Stimulated activated CD4-positive, alpha-beta T cell treated with anti-CD3 and anti-CD28 coated beads, Interleukin-1b, Interleukin-23, amount 100 ng/mL, for 4 hours (primary cell): ENCODE measurements at regions not wholly inside any gene's neighbourhood (a gene's known extent, or its start where the extent isn't known, plus 50 kb on each side); places are given as distances from the start of the nearest gene placed in this dataset.
A peak's percentile ranks its signal among the peaks of the same experiment; 100 is the strongest.
"Not testable (repeated sequence)": the region's sequence is repeated elsewhere in the genome, so short reads cannot be mapped to it uniquely, and the experiment has no call there.

Experiments used
- DNase-seq, 2 donors: peaks; one replicate each; pipeline ENCODE4 v3.0.0-alpha.2; 2020; ENCODE audit warnings: low read depth in 2 of 2

DNA sequence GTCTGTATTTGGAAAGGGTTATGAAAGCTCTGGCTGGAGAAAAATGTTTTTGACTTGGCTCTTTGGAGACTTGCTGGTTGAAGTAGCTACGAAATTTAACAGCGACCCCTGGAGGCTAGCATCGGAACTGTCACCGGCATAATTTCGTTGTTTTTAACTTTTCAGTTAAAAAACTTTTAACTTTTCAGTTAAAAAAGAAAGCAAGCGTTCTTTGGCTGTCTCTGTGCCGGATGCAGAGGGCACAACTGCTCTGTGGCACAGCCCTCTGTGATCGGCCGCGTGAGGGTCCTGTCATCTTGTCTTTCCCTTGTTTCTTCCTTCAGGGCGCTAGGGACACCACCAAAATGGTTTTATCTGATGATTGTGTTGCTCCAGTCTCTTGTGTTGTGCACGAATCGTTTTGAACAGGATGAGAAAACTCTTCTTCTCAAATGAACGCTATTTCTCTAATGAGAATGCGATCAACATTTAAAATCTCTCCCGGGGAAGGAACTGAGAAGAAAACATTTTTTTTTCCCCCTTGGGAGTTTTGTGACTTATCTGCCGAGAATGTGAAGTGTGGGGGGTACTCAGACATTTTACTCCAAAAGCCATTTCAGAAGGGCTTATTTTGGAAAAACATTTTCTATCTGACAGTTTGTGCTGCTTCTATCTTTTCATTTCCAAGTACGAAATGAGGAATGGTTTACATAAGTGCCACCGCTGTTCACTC, 57.1 kb downstream of the ADCYAP1 start:
- DNase-seq: peak; percentile 7 to 26

DNA sequence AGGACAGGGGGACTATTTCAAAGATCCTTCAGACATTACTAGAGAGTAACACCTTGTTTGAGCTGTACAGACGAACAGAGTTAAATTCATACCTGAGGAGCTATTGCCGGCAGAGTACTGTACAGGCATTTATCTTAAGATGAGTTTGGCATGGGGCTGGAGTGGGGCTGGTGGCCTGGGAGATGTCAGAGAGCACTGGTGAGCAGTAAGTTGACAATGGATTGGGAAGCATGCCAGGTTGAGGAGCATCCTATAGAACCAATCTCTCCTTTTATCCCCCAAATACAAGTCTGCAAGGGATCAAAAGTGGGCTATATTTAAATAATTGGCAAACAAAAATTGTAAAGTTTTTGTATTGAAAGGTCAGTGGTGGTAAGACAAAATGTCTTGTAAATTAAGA, 58.6 kb downstream of the ADCYAP1 start:
- no peak for DNase-seq

DNA sequence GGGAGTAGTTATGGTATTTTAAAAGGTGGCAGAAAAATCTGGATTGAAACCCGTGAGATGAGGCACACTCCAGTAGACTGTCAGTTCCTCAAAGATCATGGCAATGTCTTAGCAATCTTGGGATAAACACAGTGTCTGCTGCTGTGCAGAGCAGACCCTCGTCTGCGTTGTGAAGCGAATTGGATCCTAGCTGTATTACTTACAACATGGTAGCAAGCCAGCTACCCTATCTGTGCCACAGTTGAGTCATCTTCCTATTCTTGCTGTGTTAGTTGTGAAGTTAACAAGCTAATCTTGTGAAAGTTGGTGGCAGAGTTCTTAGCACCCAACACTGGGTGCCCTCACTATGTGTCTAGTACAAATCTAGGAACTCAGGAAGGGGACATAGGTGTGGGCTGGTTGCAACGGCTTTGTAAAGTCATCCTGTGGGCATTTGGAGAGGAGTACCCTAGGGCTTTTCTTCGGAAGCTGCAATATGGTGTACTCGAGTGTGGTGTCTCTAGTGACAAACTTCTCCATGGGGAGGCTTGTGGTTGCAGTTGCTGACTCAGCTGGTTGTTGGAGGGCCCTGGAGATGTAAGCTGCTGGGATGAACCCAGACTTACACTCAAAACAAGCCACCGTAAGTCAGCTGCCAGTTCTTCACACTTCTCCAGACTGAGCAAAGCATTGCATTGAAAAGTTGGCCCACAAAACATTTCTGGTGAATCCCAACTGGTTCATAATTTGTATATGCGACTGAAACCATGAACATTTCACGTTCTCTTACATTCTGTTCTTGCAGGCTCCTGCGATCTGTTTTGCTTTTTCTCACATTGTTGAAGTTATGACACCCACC, 61.5 kb downstream of the ADCYAP1 start:
- DNase-seq: no peak

DNA sequence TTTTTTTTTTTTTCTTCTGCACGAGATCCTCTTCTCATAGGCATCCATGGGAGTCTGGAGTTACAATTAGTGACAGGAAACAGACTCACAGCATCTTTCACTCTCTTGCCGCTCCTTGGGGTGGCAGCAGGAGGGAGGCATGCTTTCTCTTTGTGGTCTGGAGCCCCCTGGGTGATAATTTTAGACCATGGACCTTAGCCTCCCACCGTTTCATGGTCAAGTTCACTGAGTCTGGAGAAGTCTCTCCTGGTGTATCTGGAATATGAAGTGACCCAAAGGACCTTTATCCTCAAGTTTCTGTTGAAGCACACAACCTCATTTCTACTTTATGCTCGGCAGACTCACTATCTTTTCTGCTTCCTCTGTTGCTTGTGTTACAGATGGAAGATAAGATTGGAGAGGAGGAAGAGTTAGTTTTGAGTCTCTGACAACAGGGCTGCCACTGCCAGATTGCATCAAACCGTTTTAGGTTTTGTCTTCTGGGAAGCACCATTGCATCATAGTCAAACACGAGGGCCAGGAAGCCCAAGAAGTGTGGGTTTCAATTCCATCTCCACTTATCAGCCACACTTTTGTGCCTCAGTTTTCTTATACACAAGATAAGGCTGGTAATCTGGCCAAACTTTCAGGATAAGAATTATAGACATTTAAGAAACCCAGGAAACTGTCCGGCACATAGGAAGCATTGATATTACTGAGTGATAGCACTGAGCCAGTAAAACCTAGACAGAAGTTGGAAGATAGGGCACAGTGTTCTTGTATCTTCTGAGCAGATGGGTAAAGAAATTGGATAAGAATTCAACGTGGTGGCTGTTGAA, 62.3 kb downstream of the ADCYAP1 start:
- no peak for DNase-seq

DNA sequence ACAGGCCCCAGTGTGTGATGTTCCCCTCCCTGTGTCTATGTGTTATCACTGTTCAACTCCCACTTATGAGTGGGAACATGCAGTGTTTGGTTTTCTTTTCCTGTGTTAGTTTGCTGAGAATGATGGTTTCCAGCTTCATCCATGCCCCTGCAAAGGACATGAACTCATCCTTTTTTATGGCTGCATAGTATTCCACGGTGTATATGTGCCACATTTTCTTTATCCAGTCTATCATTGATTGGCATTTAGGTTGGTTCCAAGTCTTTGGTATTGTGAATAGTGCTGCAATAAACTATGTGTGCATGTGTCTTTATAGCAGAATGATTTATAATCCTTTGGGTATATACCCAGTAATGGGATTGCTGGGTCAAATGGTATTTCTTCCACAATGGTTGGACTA, 64.2 kb downstream of the ADCYAP1 start:
- not testable (repeated sequence) for DNase-seq

DNA sequence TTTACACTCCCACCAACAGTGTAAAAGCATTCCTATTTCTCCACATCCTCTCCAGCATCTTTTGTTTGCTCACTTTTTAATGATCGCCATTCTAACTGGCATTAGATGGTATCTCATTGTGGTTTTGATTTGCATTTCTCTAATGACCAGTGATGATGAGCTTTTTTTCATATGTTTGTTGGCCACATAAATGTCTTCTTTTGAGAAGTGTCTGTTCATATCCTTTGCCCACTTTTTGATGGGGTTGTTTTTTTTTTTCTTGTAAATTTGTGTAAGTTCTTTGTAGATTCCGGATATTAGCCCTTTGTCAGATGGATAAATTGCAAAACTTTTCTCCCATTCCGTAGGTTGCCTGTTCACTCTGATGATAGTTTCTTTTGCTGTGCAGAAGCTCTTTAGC, 64.6 kb downstream of the ADCYAP1 start:
- DNase-seq: not testable (repeated sequence)

DNA sequence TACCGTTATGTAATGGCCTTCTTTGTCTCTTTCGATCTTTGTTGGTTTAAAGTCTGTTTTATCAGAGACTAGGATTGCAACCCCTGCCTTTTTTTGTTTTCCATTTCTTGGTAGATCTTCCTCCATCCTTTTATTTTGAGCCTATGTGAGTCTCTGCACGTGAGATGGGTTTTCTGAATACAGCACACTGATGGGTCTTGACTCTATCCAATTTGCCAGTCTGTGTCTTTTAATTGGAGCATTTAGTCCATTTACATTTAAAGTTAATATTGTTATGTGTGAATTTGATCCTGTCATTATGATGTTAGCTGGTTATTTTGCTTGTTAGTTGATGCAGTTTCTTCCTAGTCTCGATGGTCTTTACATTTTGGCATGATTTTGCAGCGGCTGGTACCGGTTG, 69.9 kb downstream of the ADCYAP1 start:
- not testable (repeated sequence) for DNase-seq

DNA sequence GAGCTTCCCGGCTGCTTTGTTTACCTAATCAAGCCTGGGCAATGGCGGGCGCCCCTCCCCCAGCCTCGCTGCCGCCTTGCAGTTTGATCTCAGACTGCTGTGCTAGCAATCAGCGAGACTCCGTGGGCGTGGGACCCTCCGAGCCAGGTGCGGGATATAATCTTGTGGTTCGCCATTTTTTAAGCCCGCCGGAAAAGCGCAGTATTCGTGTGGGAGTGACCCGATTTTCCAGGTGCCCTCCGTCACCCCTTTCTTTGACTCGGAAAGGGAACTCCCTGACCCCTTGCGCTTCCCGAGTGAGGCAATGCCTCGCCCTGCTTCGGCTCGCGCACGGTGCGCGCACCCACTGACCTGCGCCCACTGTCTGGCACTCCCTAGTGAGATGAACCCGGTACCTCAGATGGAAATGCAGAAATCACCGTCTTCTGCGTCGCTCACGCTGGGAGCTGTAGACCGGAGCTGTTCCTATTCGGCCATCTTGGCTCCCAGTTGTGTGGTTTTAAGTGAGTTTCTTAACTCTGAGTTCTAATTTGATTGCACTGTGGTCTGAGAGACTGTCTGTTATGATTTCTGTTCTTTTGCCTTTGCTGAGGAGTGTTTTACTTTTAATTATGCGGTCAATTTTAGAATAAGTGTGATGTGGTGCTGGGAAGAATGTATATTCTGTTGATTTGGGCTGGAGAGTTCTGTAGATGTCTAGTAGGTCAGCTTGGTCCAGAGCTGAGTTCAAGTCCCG, 71.9 kb downstream of the ADCYAP1 start:
- not testable (repeated sequence) for DNase-seq

DNA sequence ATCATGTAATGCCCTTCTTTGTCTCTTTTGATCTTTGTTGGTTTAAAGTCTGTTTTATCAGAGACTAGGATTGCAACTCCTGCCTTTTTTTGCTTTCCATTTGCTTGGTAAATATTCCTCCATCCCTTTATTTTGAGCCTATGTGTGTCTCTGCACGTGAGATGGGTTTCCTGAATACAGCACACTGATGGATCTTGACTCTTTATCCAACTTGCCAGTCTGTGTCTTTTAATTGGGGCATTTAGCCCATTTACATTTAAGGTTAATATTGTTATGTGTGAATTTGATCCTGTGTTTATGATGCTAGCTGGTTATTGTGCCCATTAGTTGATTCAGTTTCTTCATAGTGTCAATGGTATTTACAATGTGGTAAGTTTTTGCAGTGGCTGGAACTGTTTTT, 72.7 kb downstream of the ADCYAP1 start:
- not testable (repeated sequence) for DNase-seq

DNA sequence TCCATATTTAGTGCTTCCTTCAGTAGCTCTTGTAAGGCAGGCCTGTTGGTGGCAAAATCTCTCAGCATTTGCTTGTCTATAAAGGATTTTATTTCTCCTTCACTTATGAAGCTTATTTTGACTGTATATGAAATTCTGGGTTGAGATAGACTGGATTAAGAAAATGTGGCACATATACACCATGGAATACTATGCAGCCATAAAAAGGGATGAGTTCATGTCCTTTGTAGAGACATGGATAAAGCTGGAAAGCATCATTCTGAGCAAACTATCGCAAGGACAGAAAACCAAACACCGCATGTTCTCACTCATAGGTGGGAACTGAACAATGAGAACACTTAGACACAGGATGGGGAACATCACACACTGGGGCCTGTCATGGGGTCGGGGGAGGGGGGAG, 73.1 kb downstream of the ADCYAP1 start:
- DNase-seq: not testable (repeated sequence)

DNA sequence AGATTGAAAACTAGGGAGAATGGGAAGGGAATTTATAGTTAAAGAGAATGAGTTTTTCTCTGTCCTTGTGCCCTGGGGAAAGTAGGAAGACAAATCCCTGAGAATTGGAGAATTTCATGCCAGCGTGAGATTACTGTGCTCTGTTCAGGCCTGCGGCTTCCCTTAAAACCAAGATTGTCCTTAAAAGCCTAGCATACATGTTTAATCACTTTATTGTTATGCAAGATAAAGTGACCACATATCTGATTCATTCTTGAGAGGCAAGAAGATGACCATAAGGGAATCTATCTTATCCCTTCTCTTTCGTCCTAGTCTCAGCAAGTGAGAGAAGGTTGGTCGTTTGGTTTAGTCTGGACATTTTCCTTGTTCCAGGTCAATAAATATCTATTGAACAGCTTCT, 75.9 kb downstream of the ADCYAP1 start:
- DNase-seq: no peak

DNA sequence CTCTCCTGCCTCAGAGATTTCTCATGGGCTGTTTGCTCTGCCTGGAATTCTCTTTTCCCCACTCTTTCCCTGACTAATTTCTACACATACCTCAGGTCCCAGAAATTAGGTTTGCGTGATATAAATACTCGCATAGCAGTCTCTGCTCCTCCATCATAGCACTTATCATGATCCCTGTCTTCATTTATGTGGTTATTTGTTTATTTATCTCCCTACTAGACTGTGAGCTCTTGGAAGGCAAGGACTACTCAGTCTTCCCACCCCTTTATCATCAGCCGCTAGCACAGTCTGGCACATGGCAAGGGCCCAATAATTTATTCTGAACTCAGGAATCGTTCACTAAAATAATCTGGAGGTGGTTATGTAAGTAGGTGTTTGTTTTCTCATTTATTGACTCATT, 79.3 kb downstream of the ADCYAP1 start:
- no peak for DNase-seq

DNA sequence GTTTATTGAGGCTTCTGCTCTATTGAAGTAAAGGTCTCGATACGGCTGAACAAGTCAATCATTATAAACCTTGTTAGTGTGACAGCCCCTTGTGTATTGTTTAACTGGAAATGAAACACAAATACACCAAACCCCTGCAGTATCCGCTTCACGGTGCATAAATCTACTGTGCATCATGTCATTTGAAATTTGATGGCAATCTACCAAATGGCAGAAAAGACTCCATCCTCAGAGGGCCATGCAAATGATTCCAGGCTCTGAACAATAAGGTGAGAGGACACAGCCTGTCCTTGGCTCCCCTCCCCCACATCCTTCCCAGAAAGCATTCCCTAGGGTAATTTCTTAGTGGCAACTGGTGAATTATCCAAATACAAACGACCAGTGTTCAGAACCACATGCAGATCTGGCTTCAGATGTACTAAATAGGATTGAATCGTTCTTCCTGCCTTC, 80.6 kb downstream of the ADCYAP1 start:
- DNase-seq: no peak

DNA sequence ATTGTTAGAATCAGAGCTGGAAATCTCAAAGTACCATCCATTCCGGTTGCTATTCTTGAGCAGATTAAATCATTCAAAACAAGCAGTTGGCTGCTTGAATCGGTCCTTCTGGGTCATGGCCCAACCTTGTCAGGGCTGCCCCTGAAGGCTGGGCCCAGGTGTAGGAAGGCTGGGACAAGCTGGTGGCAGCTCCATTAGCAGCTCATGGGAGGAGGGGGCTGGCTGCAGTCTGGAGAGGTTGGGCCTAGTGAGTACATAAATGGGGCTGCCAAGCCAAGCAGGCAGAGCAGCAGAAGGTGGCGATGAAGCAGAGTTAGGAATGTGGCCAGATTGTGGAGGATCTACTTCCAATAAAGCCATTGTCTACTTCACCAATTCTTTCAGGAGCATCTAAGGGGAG, 81.4 kb downstream of the ADCYAP1 start:
- no peak for DNase-seq

DNA sequence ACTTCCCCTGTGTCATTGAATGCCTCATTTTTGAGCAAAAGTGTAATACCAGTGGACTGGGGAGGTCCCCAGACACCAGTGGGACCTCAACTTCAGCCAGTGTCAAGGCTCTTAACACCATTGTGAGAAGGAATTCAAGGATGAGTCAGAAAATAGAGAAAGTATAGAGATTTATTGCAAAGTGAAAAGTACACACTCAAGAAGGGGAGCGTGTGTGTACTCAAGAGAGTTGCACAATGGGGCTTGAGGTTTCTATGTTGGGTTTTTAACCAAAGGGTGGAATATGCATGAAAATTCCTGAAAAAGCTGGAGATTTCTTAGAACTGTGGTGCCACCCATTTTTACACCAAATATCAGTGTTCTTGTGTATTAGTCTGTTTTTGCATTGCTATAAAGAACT, 81.9 kb downstream of the ADCYAP1 start:
- no peak for DNase-seq

DNA sequence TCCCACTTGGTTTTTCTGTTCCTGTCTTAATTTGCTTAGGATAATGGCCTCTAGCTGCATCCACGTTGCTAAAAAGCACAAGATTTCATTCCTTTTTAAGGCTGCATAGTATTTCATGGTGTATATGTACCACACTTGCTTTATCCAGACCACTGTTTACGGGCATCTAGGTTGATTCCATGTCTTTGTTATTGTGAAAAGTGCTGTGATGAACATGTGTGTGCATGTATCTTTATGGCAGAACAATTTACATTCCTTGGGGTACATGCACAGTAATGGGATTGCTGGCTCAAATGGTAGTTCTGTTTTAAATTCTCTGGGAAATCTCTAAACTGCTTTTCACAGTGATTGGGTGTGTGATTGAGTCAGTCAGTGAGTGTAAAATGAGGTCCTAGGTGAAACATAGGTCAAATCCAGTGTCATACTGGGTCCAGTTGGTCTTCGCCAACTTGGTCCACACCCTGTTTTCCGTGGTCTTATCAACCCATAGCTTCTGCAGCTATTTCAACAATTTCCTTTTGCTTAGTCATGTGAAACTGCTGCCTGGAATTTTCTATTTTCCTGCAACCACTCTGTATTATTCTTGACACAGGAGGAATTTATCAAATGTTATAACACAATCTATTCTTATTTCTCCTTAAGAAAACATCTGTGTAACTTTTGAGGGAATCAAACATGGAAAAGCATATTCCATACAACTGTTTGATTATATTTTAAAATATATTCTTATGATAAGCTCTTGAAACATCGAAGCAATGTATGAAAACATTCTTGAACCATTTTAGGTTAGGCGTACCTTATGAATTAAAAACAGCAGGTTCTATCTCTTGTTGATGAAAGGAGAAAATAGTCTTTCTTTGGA, 82.9 kb downstream of the ADCYAP1 start:
- DNase-seq: no peak

DNA sequence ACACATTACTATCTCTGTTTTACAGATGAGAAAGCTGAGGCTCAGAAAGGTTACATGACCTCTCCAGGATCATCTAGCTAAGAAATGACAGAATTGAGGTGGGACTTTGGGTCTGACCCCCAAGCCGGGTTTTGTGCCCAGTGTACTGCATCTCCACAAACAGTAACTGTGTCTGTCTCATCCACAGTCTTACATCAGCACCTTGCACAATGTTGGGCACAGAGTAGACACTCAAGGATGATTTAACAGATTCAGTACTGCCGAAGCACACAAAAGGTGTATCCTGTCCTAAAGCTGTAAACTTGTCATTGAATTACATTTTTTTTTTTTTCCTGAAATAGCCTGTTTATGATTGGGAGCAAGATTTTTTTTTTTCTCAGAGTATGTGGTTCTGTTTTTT, 84.8 kb downstream of the ADCYAP1 start:
- DNase-seq: no peak

DNA sequence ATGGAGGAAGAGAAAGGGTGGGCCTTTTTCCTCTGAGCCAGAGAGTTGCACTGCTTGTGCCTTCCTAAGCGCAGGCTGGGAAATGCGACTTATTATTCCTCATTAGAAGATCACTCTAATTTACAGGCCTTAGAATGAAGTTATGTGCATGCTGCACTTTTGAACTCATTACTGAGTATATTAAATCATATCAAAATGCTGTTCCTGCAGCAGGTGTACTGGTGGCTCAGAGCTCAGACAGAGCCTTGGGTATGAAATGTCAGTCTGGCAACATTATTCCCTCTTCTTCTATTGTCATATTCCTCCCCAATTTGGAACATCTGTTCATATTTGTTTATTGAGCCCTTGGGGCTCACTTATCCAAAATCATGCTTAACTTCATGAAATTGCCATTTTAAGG, 85.5 kb downstream of the ADCYAP1 start:
- DNase-seq: no peak

DNA sequence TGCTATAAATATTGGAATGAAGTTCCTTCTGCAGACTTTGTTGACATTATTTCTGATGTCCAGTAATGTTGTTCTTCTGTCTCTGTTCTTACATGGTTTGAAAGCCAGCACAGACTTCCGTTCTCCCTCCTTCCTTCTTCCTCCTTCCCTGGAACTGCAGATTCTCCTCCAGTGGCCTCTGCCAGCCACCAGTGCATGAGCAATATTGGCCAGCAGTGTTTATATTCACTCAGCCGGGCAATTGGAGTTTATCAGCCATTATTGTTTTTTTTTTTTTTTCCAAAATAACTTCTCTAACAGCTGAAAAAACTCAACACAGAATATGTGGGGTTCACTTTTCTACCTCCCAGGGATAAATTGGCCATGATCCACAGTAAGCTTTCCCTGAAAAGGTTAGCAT, 86.8 kb downstream of the ADCYAP1 start:
- no peak for DNase-seq

DNA sequence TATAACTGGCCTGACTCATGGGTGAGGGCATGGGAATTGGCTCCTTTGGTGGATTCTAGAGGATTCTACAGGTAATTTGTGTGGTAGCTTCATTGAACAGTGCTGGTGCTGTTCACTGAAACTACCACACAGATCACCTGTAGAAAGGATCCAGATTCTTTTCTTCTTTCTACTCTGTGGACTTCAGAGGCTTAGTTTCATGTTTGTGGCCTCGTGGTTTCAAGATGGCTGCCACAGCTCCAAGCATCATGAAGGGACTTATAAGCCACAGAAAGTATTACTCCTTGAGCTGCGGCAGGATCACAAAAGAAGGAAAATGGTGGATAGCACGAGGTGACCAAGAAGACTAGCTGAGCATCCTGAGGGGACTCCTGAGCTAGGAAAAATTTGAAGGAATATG, 88.9 kb downstream of the ADCYAP1 start:
- DNase-seq: no peak

DNA sequence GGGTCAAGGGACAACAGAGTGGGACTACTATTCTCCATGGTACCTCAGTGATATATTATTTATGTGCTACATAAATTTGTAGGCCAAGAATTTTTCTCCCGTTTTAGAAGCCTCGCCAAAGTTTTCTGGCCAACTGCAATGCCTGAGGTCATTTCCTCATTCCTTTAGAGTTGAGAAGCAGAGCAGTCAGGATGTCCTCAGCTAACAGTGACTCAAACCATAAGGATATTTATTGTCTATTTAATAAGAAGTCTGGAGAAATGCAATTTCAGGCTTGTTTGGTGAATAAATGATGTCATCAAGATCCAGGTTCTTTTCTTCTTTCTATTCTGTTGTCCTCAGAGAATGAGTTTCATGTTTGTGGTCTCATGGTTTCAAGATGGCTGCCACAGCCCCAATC, 91.0 kb downstream of the ADCYAP1 start:
- DNase-seq: no peak
